HG03175 (cell line): ENCODE measurements at regions not wholly inside any gene's neighbourhood (a gene's known extent, or its start where the extent isn't known, plus 50 kb on each side); places are given as distances from the start of the nearest gene placed in this dataset.

Experiments used
- ATAC-seq: cut with Tn5 transposase; IDR thresholded peaks from one replicate; pipeline ENCODE4 v1.9.1; 2021; ENCODE audit warnings: mild to moderate bottlenecking, moderate library complexity; ENCODE audit not compliant: unreplicated experiment

DNA sequence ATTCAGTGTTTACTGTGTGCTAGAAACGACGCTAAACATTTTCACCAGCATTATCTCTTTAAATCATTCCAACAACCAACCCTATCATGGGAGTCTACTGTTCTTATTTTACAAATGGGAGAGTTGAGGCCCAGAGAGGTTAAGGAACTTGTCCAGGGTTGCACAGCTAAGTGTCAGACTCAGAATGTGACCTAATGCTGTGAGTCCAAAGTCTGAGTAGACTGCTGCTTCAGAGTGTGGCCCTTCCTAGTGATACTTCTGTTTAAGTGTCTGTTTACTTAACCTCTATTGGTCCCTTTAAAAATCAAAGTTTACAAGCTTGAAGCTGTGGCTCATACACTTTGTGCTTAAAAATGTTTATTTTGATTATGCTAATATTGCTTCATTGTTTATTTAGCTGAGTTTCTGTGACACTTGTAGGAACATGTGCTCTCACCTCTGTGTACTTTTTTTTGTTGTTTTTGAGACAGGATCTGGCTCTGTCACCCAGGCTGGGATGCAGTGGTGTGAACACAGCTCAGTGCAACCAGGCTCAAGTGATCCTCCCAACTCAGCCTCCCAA lies 84.4 kb upstream of the SYPL1 start:
- ATAC-seq, result no peak

DNA sequence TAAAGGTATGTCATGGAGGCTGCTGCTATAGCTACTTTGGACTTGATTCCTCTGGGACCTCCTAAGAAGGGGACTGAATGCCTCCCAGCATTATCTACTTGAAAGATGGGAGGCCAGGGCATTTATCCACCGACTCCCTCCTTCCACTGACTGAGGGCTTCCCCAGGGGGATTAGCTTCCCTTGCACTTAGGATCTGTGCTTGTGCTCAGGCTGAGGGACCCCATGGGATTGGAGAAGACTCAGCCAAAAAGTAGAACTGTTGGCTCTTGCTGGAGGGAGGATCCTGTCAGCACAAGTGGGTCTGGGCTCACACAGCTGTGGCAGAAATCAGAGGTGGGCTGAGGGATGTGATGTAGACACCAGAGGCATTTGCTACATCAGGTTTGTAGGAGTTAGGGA lies 81.5 kb upstream of the SYPL1 start:
- ATAC-seq, result no peak

DNA sequence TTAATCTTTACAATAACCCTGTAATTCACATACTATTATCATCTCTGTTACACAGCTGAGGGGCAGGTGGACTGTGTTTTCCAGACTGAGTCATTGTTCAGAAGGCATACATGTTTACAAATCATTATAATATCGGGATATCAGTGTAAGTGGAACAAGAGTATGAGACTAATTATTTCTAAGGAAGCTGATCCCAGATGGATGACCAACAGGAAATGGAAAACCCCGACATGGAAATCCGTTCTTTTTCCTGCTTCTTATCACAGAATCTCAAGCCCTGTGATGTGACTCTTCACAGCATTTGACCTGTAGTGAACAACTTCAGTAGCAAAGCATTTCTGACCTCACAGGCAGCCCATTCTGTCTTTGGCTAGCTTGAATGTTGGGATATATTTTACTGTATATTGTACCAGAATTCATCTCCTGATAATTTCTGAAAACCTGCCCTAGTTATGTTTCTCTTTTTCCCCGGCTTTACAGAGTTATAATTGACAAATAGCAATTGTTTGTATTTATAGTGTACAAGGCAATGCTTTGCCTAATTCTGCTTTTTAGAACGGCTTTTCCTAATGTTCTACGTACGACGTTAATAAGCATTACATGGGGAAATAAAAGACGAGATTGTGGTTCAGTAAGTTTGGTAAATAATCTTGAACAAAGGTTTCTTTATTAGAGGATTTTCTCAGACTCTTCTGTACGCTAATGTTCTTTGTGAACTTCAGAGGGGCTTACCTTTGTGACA lies 78.6 kb upstream of the SYPL1 start:
- ATAC-seq, result no peak

DNA sequence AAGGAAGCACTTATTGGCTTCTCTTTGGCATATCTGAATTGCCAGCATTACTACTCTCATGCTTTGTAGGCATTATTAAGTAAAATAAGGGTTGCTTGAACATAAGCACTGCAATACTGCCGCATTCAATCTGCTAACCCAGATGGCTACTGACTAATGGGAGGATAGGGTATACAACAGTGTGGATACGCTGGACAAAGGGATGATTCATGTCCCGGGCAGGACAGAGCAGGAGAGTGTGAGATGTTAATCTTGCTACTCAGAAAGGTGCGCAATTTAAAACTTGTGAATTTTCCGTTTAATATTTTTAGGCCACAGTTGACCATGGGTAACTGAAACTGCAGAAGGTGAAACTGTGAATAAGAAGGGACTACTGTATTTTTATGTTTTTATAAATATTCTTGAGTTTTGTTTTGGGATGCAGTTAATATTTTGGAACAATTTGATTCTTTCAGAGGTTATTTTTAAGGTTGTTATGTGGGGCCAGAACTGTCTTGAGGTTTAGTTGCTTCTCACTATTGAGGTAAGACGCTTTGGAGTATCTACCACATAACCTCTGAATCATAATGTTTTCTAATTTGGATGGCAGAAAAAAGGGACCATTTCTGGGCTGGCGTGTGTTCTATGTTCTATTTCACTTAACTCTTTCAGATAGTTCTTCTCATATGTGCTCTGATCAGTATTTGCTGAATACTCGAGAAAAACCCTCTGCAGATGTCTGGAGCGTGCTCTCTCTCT lies 75.7 kb upstream of the SYPL1 start:
- ATAC-seq, result no peak

DNA sequence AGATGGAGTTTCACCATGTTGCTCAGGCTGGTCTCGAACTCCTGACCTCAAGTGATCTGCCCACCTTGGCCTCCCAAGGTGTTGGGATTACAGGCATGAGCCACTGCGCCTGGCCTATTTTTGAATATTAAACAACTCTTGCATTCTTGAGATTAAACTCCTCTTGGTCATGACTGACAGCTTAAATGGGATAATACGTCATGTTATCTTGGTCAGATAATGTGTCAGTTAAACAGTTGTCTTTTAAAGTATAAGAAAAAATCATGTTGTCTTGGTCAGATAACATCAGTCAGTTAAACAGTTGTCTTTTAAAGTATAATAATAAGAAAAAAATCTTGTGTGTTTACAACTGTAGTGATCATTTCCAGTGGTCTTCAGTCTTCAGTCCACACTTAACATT lies 73.6 kb upstream of the SYPL1 start:
- ATAC-seq, result no peak

DNA sequence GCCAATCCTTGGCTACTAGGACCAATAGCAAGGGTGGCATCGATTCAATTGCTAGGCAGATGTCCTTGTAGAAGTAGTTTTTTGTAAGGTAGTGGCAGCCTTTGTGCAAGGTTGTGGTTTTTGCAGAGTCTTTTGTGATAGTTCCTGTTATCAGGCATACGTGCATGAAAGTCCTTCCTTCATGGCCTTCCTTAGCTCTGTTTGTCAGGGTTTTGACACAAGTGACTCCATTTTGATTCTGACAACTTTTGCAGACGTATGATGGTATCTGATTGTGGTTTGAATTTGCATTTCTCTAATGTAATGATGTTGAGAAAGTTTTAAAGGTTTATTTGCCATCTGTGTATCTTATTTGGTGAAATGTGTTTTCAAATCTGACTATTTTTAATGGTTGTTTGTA lies 71.8 kb upstream of the SYPL1 start:
- no peak for ATAC-seq

DNA sequence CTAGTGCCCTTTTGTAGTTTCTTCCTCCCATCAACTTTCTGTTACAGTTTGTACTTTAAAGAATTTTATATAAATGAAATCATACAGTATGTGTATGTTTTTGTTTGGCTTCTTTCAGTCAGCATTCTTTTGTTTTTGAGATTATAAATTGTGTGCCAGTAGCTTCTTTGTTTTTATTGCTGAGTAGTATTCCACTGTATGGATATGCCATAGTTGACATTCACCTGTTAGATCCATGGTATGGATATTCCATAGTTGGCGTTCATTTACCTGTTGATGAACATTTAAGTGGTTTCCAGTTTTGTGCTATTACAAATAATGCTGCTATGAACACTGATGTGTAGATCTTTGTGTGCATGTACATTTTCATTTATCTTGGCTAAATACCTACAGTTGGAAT lies 70.8 kb upstream of the SYPL1 start:
- no peak for ATAC-seq

DNA sequence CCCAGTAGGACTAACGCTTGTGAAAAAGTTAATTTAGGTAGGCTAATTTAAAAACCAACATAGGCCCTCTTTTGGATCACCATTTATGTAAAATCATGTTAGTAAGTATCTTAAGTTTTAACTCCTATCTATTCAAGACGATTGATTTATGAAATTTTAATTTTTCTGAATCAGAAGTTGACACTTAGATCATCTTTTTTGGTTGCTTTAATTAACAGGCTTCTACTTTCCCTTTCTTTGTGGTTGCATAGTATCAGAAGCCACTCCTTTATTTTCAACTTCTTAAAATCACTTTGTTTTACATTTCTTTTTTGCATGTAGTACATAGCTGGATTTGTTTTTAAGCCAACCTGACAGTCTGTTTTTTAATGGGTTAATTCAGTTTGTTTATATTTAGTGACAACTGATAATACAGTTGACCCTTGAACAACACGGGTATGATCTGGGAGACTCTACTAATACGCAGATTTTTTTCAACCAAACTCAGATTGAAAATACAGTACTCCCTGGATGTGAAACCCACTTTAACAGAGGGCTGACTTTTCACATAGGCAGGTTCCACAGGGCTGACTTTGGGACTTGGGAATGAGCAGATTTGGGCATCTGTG lies 69.7 kb upstream of the SYPL1 start:
- ATAC-seq, result no peak

DNA sequence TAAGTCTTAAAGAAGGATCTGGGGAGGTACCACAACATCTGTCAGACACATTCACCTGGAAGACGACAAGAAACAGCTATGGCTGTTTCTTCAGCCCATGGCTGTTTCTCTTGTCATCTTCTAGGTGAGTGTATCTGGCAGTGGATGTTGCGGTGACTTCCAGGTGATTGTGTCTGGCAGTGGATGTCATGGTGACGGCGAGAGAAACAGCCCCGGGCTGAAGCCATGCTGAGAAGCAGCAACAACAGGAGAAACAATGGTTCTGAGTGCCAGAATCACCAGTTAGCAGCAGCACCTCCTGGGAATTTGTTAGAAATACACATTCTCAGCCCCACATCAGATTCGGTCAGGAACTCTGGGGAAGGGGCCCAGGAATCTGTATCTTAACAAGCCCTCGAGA lies 68.6 kb upstream of the SYPL1 start:
- ATAC-seq, result no peak

DNA sequence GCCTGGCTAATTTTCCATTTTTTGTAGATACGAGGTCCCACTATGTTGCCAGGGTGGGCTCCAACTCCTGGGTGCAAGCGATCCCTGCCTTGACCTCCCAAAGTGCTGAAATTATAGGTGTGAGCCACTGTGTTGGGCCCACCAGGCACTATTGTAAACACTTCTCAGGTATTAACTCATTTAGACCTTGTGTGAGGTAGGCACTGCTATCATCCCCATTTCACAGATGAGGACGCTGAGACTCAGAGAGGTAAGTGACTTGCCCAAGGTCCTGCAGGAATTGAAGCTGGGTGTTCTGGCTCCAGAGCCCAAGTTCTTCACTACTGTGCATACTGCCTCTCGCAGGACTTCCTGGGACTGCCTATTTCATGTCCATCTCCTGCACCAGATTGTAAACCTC lies 67.1 kb upstream of the SYPL1 start:
- no peak for ATAC-seq

DNA sequence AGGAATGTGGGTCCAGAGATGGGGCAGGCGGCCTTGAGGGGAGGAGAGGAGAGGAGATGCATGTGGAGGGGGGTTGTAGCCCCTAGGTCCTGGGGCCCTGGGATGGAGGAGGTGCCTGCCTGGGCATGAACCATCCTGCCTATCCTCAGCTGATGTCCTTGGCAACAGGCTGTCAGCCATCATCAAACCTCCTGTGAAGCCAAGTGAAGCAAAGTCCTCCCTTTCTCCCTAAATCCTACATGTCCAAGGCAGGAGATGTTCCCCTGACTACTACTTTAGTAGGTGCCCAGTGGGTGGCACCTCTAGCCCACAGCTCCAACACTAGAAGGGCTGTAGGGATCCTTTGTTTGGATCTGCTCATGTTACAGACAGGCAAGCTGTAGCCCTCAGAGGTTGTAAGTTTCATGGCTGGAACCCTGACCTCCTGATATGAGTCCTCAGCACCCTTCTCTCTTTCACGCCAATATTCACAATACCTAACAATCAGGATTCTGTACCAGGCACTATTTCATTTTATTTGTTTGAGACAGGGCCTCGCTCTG lies 66.6 kb upstream of the SYPL1 start:
- ATAC-seq, result no peak

DNA sequence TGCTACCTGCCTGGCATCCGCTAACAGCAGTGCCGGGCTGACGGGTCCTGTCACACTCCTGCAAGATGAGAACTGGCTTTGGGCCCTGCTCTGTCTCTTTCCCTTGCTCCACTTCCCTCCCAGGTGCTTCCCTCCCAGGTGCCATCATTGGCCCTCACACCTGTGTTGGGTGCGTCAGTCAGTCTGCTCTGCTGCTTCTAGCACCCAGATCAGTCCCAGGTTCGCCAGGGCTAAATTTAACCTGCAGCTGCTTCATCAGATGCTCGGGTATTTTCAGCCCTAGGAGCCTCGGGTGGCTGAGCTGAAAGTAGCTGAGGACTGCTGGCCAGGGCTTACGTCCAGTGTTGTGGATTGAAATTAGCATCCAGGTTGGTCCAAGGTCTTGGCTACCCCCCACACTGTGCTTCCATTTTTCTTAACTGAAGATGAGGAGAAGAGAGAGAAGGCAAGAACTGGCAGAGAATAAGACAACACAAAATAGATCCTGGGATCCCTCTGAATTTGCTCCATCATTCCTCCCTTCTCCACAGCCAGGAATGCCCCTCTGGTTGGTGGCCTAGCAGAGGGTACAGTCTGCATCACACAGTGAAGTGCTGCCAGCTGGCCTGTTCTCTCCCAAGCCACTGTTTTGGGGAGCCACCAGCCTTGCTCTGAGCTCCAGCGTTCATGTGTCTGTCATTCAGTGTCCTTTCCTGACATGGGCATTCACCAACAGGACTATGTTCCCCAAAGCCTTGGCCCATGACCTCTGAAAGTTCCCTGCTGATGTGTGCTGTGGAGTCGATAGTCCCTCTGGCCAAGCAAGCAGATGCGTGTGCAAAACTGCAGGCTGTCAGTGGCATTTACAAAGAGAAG lies 65.9 kb upstream of the SYPL1 start:
- ATAC-seq, result no peak

DNA sequence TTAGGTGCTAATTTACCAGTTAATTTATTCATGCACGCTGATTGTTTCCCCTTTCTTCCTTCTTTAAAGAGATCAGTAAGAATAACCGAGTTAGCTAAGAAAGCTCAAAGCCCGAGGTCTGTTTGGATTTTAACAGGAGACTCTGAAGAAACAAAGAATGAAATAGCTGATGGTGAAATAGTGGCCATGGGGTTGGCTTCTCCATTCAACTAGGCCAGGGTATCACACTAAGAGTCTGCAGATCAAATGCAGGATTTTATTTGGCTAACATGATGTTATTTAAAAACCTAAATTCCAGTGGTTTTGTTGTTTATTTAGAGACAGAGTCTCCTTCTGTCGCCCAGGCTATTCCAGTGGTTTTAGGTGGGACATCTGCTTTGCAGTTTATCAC lies 65.2 kb upstream of the SYPL1 start:
- no peak for ATAC-seq

DNA sequence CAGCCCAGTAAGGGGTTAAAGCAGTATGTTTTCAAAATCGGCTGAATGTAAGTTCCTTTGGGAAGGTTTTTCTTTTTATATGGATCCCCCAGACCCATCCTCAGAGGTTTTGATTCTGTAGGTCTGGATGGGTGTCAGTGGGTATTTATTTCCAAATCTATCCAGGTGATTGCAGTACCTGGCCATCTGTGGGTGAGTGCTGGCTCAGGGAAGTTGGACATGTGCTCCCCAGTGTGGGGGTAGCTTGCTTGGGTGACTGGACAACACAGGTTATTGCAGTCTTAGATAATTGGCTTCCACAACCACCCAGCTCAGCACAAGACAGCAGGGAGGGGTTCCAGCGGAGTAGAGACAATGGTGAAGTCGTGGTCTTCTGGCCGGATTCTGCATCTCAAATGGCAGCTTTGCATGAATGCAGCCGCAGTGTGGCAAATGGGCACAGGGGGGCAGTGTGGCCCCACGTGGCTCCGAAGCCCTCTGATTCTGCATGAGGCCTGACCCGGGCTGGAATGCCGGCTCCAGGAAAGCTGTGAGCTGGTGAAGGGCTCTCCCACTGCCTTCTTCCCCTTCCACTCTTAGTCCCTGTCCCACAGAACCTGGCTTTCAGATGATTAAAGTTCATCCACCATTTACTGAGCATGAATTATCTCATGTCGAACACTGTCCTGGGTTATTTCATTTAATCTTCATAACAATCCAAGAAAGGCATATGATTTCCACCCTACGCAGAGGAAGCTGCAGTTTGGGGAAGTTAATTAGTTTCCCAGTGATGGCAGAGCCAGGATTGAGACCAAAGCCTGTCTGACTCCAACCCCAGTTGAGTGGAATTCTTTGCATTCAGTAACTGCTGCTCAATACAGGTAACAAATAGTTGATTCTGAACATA lies 64.5 kb upstream of the SYPL1 start:
- ATAC-seq, result peak; percentile 58

DNA sequence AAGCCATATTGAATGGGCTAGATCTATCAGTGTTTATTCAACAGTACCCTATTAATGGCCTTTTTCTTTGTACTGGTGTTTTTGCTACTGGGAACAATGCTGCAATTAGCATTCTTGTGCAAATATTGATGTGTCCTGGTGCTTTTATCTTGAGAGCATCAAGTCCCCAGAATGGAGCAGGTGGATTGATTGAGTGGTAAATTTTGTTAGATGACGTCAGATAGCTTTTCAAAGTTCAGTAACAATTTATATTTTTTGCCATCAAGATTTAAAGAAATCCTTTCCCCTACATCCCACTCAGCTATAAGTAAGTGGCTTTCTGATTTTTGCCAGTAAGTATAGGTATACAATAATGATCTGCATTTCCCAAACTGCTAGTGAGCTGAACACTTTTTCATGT lies 63.4 kb upstream of the SYPL1 start:
- no peak for ATAC-seq

DNA sequence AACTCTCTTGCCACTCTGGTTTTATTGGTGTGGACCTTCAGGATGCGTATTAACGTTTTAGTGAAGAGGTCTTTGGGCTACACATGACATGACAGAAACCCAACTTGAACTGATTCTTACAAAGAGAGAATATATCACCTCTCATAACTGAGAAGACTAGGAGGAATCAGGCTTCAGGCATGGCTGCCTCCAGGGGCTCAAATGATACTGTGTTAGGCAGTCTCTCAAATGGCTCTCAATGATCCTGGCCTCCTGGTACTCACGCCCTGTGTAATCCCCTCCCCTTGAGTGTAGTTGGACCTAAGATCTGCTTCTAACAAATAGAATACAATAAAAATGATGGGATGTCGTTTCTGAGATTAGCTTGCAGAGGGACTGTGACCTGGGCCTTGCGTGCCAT lies 58.5 kb upstream of the SYPL1 start:
- ATAC-seq, result no peak

DNA sequence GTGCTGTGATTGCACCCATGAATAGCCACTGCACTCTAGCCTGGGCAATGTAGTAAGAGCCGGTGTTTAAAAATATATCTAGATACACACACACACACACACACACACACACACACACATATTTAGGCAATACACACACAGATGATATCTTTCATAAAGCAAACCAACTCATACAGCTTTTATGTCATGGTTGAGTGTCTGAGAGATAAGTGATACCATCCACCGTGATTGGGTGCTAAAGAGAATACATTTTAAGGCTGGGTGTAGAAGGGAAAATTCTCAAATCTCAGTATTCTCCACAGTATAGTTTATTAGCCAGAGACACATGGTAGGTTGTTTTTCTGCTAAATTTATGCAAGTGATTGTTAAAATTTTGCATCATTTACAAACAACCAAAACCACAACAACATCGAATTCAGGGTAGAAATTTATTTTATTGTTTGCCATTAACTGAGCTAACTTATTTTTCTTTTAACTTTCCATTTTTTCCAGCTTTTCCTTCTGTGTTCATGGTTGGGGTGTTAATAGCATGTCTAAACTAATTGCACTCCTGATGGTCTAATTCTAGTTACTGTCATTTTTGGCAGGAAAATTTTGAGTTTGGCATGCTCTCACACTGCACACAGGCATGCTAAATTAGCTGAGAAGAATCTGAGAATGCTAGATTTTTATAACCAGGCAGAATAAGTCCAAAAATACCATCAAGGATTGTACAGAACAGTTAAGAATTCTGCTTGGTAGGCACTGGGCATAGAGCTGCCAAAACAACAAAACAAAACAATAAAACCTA lies 57.9 kb upstream of the SYPL1 start:
- no peak for ATAC-seq

DNA sequence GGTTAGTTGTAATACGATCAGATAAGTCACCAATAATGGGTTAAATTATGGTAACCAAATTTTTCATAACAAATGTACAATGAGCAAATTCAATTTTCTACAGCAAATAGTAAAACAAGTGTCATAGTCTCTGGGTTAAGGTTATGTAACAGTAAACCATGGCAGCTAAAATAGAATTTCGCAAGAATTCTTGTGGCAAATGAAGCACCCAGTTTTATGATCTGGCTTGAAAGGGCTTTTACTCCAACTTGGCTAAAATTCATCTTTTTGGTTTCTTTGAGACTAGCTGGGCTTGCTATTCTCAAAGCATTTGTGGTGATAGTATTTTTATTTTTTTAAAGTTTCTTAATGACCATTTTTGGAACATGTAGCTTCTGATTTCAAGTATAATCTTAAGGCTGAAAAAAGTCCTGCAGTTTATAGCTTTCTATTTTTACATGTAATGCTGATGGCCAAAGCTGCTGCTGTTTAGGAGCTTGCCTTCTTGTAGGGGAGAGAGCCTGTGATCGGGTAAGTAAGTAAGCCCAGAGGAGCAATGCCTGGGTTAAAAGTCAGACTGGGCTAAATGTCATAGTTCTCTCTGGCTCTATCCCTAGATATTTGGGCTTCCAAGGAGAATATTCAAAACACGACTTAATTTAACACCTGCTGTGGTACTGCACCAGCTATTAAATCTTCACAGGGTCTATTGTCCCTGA lies 55.5 kb upstream of the SYPL1 start:
- ATAC-seq, result no peak
